HG03039 (cell line): ENCODE measurements at regions not wholly inside any gene's neighbourhood (a gene's known extent, or its start where the extent isn't known, plus 50 kb on each side); places are given as distances from the start of the nearest gene placed in this dataset.

Source experiments
- ATAC-seq: cut with Tn5 transposase; IDR thresholded peaks from one replicate; pipeline ENCODE4 v1.9.1; 2021; ENCODE audit warnings: mild to moderate bottlenecking, moderate library complexity; ENCODE audit not compliant: unreplicated experiment

GRCh38 chrX:39205467-39205866 lies 404.2 kb downstream of the MID1IP1 start:
- no peak for ATAC-seq

GRCh38 chrX:39206399-39207145 lies 405.3 kb downstream of the MID1IP1 start:
- ATAC-seq, result no peak

- ATAC-seq, result no peak
Measured at GRCh38 chrX:39211501-39211900, 410.2 kb downstream of the MID1IP1 start.

DNA sequence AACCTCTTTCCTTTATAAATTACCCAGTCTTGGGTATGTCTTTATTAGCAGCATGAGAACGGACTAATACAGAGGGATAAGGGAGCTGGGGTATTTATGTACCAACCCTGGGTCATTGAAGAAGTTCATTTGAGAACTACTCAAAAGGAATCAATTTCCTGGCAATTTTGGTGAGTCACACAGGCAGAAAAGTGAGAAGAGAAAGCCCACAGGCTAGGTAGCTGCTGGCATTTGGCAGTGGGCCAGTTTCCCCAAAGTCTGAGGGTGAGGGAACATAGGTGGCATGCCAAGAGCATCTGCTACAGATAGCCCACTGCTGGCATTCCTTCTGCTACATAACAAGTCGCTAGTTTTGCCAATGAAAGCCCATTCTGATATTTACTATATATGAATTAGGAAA lies 411.2 kb downstream of the MID1IP1 start:
- ATAC-seq, result no peak

GRCh38 chrX:39214387-39215126 lies 413.3 kb downstream of the MID1IP1 start:
- no peak for ATAC-seq

- ATAC-seq, result no peak
Measured at GRCh38 chrX:39220952-39221351, 419.7 kb downstream of the MID1IP1 start.

GRCh38 chrX:39222346-39223113 lies 421.3 kb downstream of the MID1IP1 start:
- ATAC-seq, result no peak

DNA sequence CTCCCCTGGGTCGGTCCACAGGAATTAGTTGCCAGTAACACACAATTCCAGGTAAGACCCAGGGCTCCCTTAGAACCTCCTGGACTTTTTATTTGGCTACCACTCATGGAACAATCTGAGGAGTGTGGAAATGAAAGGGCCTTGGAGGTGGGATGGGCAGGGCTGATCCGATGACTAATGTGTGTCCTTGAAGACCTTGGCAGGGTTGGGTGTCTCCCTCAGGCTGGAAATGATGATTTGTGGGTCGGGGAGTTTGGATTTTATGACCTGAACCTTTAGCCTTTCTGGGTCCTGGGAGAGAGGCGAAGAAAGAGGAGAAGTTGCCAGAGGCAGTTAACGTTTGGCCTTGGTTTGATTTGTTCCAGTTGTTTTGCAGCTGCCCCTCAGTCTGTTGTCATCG lies 425.0 kb downstream of the MID1IP1 start:
- ATAC-seq, result no peak

- ATAC-seq, result no peak
Measured at GRCh38 chrX:39227371-39227770, 426.1 kb downstream of the MID1IP1 start.

- no peak for ATAC-seq
Measured at GRCh38 chrX:39238006-39238405, 436.7 kb downstream of the MID1IP1 start.

DNA sequence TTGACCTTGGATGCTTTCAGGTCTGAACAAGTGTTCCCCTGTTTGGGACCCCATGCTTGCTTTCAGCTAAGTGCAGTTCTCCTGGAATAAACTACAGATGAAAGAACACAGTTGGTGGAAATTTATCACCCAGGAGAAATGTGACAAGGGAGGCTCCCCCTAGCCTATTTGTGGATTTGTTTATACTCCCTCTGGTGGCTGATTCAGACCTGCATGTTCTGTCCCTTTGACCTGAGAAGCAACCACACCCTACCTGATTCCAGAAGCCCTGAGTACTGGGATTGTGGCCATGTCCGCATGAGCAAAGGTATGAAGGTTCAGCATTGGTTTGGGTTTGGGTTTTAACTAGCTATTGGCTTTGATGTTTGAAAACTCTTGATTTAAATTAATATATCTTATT lies 440.9 kb downstream of the MID1IP1 start:
- no peak for ATAC-seq

- ATAC-seq, result no peak
Measured at GRCh38 chrX:39244147-39244546, 442.9 kb downstream of the MID1IP1 start.

- no peak for ATAC-seq
Measured at GRCh38 chrX:39245024-39245423, 443.8 kb downstream of the MID1IP1 start.

GRCh38 chrX:39247536-39247935 lies 446.3 kb downstream of the MID1IP1 start:
- ATAC-seq, result no peak

- no peak for ATAC-seq
Measured at GRCh38 chrX:39248330-39248729, 447.1 kb downstream of the MID1IP1 start.

DNA sequence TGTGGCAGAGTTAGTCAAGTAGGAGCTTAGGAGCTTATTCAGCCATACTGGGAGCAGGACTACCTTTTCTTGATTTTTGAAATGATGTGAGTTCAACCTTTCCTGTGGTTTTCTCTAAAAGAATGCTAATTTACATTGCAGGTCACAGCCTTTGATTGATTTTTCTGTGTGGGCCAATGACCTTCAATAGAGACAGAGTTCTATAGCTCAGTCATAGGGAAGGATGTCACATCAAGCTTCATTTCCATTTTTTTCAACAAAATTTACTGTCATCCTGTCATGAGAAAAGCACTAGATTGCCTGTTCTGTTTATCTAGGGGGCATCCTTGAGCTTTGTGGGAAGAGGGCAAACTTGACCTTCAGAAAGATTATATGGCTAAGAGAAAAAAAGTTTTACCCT lies 448.7 kb downstream of the MID1IP1 start:
- ATAC-seq, result no peak

DNA sequence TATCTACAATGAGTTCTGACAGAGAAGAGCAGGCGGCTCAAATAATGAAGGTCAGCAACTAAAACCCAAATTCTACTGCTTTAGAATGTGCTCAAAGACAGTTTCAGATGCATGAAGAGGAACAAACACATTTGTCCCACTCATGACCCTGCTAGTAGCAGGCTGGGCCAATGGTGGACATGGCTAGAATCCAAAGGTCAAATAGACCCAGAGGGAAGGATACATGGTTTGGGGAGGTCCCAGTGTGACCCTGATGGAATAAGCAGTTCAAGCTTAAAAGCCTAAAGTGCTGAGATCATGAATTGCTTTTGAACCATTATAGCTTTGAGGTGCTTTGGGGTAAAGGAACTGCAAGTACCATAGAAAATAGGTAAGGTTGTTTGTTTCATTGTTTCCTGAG lies 450.7 kb downstream of the MID1IP1 start:
- no peak for ATAC-seq

DNA sequence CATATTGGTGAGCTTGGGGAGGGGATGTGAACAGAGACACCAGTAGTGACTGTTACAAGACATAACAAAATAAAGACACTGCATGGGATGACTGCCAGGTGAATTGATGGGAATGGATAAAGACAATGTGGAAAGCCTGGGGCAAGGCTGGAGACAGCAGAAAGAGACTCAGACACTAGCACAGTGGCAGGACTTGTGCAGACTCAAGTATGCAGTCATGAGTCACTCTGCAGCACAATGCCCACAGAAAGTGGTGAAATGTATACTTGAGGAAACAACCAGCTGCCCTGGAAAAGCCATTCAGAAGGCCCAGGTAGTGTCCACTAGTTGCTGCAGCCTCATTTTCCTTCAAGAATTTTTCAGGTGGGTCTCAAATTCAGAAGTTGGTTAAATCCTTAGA lies 452.3 kb downstream of the MID1IP1 start:
- ATAC-seq, result no peak

GRCh38 chrX:39258331-39258730 lies 457.1 kb downstream of the MID1IP1 start:
- no peak for ATAC-seq

DNA sequence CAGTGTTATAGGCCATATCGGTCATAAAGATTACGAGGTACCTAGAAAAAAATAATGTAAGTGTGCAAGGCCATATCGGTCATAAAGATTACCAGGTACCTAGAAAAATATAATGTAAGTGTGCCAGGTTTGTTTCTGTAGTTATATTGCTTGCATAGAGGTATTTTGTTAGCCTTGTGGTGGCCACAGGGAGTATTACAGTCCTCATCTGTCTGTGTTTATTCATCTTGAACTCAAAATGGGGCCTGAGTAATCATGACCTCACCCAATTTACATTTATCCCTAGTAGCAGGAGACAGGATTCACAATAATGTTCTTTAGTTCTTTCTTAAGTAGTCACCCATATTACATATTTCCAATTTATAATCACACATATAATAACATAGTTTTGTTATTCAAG lies 459.7 kb downstream of the MID1IP1 start:
- ATAC-seq, result no peak

DNA sequence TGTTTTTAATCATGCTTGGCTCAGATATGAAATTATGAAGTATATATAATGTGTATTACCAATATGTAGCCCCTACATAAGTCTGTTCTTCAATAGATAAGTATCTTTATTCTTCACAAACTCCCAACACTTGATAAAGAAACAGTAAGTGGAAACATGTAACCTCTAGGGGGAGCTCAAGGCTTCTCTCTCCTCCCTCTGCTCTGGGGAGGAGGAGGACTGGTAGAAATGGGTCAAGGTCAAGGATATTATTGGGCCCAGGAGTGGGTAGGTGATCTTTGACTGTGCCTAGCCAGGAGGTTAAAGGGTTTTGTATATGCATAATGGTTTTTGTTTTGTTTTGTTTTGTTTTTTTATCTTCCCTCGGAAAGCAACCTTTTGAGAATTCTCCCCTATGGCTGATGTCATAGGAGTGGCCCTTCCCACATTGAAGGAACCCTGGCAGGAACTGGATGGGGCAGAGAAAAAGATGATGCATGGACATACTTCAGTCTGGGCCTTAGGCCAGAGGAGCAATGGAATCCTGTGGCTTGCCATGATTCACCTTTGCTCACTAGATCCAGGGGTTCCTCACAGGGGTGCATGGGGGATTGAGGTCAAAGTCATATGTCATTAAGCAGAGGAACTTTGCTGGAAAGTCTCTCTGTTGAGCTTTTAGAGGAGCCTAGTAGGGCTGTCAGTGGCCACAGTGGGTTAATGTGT lies 460.3 kb downstream of the MID1IP1 start:
- no peak for ATAC-seq
